Neuron (in vitro differentiated cells): ENCODE measurements at regions not wholly inside any gene's neighbourhood (a gene's known extent, or its start where the extent isn't known, plus 50 kb on each side); places are given as distances from the start of the nearest gene placed in this dataset.

ENCODE experiments used
- H2AFZ ChIP-seq: one replicate; pipeline ENCODE4 v1.6.1; 2013; ENCODE audit warnings: low read depth, mild to moderate bottlenecking, inconsistent platforms, low read length, moderate library complexity
- H3K27me3 ChIP-seq: one replicate; pipeline ENCODE4 v1.6.1; 2013; ENCODE audit warnings: low read length; ENCODE audit not compliant: insufficient read depth
- H3K36me3 ChIP-seq: one replicate; pipeline ENCODE4 v1.6.1; 2013; ENCODE audit warnings: low read length; ENCODE audit not compliant: insufficient read depth
- H3K4me1 ChIP-seq: one replicate; pipeline ENCODE4 v1.6.1; 2013; ENCODE audit warnings: low read length; ENCODE audit not compliant: insufficient read depth
- H3K4me3 ChIP-seq: 2 replicates; pipeline ENCODE4 v1.5.1; 2013; ENCODE audit warnings: mild to moderate bottlenecking, low read length, moderate library complexity
- H3K9me3 ChIP-seq: one replicate; pipeline ENCODE4 v1.6.1; 2013; ENCODE audit warnings: low read length

DNA sequence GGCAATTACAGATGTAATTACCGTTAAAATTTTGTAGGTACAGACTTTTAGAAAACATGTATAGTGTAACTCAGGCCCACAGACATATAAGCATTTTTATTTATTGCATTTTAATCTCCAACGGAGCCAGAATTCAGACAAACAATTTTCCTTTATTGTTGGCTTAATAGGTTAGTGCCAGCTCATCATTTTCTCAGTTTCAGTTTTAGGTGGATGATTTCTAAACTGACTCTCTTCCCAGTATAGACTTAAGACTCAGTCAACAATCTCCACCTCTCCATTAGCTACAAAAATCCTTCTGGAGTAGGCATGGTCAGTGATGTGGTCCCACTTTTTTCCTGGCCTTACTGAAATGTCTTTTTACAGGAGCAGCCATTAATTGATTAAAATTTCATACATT is 994.6 kb downstream of the TBL1XR1 start:
- H3K27me3 ChIP-seq, result no peaks in the 10 kb centered on the region
- no peaks in the 10 kb centered on the region for H3K9me3 ChIP-seq
- H2AFZ ChIP-seq, result no peak overlapping the region
- H3K36me3 ChIP-seq, result no peaks in the 10 kb centered on the region
- no peak overlapping the region for H3K4me3 ChIP-seq
- no peaks in the 10 kb centered on the region for H3K4me1 ChIP-seq

GRCh38 chr3:176193032-176193730 is 1004.1 kb downstream of the TBL1XR1 start:
- no peaks in the 10 kb centered on the region for H3K9me3 ChIP-seq
- H3K36me3 ChIP-seq, result no peaks in the 10 kb centered on the region
- peak overlapping the region; percentile 16 for H2AFZ ChIP-seq
- peaks cover 4% of the 10 kb centered on the region for H3K4me1 ChIP-seq
- no peak overlapping the region for H3K4me3 ChIP-seq
- no peaks in the 10 kb centered on the region for H3K27me3 ChIP-seq

DNA sequence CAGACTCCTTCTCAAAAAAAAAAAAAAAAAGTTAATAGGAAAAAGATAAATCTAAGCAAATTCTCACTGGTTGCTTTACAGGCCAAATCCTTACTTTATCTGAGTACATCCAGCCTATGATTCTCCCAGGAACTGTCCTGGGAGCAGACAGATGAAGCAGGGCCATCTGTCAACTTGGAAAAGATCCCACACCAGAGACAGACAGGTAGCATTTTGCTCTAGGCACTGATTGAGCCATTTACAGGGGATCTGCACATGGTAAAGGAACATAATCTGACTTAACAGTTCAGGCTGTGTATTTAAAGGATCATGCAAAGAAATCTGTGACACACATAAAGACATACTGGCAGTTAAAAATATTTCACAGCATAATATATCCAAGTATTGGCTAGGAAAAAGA is 1006.5 kb downstream of the TBL1XR1 start:
- H3K36me3 ChIP-seq, result no peaks in the 10 kb centered on the region
- H3K9me3 ChIP-seq, result no peaks in the 10 kb centered on the region
- H3K4me3 ChIP-seq, result no peak overlapping the region
- no peak overlapping the region for H2AFZ ChIP-seq
- H3K27me3 ChIP-seq, result no peaks in the 10 kb centered on the region
- peaks cover 4% of the 10 kb centered on the region for H3K4me1 ChIP-seq

DNA sequence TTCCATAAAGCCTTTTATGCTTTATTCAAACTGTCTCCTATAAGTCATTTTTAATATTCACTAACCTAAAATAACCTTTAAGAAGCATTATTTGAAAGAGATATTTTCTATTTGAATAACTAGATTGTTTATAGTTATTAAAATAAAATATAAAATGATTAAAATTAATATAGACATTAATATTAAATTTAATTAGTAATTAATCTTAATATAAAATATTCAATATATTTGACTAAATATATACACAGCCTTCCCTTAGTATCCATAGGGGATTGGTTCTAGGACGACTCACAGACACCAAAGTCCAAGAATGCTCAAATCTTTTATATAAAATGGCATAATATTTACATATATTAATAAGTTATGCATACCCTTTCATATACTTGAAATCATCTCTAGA is 1014.1 kb downstream of the TBL1XR1 start:
- Histone ChIP-seq H3K4me3 (no peak overlapping the region), H3K4me1 (no peaks in the 10 kb centered on the region), H2AFZ (no peak overlapping the region), H3K36me3 (no peaks in the 10 kb centered on the region), H3K9me3 (no peaks in the 10 kb centered on the region), H3K27me3 (no peaks in the 10 kb centered on the region)

- H3K36me3 ChIP-seq, result no peaks in the 10 kb centered on the region
- H3K27me3 ChIP-seq, result no peaks in the 10 kb centered on the region
Measured at GRCh38 chr3:176174060-176174459, 1023.2 kb downstream of the TBL1XR1 start.

GRCh38 chr3:176172492-176172891 is 1024.8 kb downstream of the TBL1XR1 start:
- Histone ChIP-seq H3K36me3 (no peaks in the 10 kb centered on the region), H3K4me1 (peaks cover 18% of the 10 kb centered on the region), H3K27me3 (no peaks in the 10 kb centered on the region), H3K4me3 (no peak overlapping the region), H2AFZ (no peak overlapping the region), H3K9me3 (no peaks in the 10 kb centered on the region)

More at GRCh38 chr3:176174060-176174459, 1023.2 kb downstream of the TBL1XR1 start:
- H2AFZ ChIP-seq, result no peak overlapping the region
- no peaks in the 10 kb centered on the region for H3K9me3 ChIP-seq
- H3K4me1 ChIP-seq, result peaks cover 18% of the 10 kb centered on the region
- no peak overlapping the region for H3K4me3 ChIP-seq

DNA sequence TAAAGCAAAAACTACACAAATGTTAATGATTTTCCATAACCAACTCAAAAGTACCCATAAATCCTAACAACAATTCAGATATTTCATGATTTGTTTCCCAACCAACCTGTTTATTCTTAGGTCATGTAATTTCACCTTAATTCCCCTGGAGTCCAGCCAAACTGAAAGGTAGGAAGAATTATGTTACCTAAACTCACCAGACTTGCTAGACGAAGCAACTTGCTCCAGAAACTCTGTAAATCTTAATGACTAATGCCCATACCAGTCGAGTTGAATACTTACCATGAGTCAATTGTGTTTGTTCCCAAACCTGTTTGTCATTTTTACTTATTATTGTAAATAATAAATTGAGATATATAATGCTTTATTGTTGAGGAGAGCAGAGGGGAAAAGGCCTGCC is 1030.0 kb downstream of the TBL1XR1 start:
- H3K9me3 ChIP-seq, result no peaks in the 10 kb centered on the region
- no peaks in the 10 kb centered on the region for H3K27me3 ChIP-seq
- H3K36me3 ChIP-seq, result no peaks in the 10 kb centered on the region
- no peak overlapping the region for H3K4me3 ChIP-seq
- H2AFZ ChIP-seq, result no peak overlapping the region
- peaks cover 11% of the 10 kb centered on the region for H3K4me1 ChIP-seq

DNA sequence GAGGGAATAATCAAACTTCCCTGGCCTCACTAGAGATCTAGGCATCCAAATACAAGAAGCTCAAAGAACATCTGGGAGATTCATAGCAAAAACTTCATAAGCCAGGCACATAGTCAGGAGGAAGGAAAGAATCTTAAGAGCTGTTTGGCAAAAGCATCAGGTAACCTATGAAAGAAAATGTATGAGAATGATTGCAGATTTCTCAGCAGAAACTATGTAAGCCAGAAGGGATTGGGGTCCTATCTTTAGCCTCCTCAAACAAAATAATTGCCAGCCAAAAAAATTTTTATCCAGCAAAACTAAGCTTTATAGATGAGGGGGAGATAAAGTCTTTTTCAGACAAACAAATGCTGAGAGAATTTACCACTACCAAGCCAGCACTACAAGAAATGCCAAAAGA is 1036.3 kb downstream of the TBL1XR1 start:
- Histone ChIP-seq H2AFZ (no peak overlapping the region), H3K9me3 (no peaks in the 10 kb centered on the region), H3K27me3 (no peaks in the 10 kb centered on the region)

GRCh38 chr3:176159796-176160195 is 1037.5 kb downstream of the TBL1XR1 start:
- Histone ChIP-seq H3K27me3 (no peaks in the 10 kb centered on the region), H3K36me3 (no peaks in the 10 kb centered on the region), H3K9me3 (no peaks in the 10 kb centered on the region), H2AFZ (no peak overlapping the region), H3K4me1 (no peaks in the 10 kb centered on the region), H3K4me3 (no peak overlapping the region)

More for the DNA sequence above, 1036.3 kb downstream of the TBL1XR1 start:
- H3K4me1 ChIP-seq, result no peaks in the 10 kb centered on the region
- H3K4me3 ChIP-seq, result no peak overlapping the region
- no peaks in the 10 kb centered on the region for H3K36me3 ChIP-seq

DNA sequence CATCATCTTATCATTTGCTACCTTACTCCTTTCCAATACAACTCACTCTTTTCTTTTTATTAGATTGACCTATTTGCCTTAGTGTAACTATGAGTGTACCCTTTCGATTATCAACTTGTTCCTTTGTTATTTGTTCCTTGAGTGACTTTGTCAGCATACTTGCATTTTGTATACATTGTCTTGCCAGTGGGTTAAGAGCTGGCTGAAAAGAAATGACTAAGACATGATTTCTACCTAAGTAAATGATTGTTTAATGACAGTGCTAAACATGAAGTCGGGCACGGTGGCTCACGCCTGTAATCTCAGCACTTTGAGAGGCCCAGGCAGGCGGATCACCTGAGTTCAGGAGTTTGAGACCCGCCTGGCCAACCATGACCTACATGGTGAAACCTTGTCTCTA is 1042.3 kb downstream of the TBL1XR1 start:
- Histone ChIP-seq H3K36me3 (no peaks in the 10 kb centered on the region), H3K9me3 (no peaks in the 10 kb centered on the region), H3K27me3 (no peaks in the 10 kb centered on the region), H3K4me3 (no peak overlapping the region), H2AFZ (no peak overlapping the region), H3K4me1 (no peaks in the 10 kb centered on the region)

- no peaks in the 10 kb centered on the region for H3K36me3 ChIP-seq
- H3K4me3 ChIP-seq, result no peak overlapping the region
- H3K4me1 ChIP-seq, result peaks cover 2% of the 10 kb centered on the region
- no peak overlapping the region for H2AFZ ChIP-seq
- H3K9me3 ChIP-seq, result no peaks in the 10 kb centered on the region
- H3K27me3 ChIP-seq, result no peaks in the 10 kb centered on the region
Measured at GRCh38 chr3:176149567-176149966, 1047.7 kb downstream of the TBL1XR1 start.

DNA sequence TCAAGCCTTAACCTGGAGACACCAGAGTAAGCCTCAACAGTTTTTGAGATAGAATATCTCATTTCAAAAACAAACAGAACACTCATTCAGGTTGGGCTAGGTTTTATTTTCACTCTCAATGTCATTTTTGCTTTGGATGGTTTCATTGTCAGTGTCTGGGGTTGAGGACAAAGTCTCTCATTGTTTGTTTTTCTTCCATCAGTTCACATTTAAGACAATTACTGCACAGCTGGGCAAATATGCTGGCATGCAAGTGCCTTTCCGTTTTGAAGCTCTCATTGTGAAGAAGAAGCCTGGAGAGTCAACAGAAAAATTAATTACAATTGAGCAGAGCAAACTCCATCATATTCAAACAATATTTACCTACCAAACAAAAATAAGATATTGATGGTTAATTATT is 1050.0 kb downstream of the TBL1XR1 start:
- no peak overlapping the region for H3K4me3 ChIP-seq
- H3K27me3 ChIP-seq, result no peaks in the 10 kb centered on the region
- H3K4me1 ChIP-seq, result peaks cover 2% of the 10 kb centered on the region
- H2AFZ ChIP-seq, result no peak overlapping the region
- no peaks in the 10 kb centered on the region for H3K36me3 ChIP-seq
- H3K9me3 ChIP-seq, result no peaks in the 10 kb centered on the region

DNA sequence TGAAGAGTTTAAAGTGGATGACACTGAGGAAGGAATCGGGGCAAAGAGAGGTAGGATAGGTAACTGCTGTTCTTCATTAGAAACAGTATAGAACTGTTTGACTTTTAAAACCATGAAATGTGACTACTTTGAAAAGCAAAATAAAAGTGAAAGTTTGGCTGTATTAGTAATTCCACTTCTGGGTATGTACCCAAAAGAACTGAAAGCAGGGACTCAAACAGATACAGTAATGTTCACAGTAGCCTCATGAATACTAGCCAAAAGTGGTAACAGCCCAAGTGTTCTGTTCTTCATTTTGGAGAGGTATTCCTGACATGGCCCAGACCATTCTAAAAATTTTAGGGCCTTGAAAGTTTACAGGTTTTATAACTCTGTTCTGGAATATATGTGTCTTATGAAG is 1055.4 kb downstream of the TBL1XR1 start:
- Histone ChIP-seq H2AFZ (no peak overlapping the region), H3K27me3 (no peaks in the 10 kb centered on the region), H3K4me3 (no peak overlapping the region), H3K36me3 (no peaks in the 10 kb centered on the region), H3K9me3 (no peaks in the 10 kb centered on the region), H3K4me1 (no peaks in the 10 kb centered on the region)

DNA sequence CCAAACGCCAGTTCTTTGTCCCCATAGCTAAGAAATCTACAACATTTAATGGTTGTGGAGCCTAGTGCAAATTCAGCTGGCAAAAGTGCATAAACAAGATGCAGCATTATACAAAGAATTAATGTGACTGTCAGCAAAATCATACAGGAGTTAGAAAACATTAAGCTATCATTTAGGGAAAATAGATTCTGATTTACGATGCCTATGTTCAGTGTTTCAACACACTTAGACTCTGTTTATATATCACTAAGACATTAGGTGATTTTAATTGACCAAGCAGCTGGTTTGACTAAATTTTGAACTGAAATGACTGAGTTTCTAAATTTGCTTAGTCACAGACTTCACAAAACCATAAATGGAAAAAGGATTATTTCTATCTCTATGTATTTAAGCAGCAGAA is 1076.8 kb downstream of the TBL1XR1 start:
- no peaks in the 10 kb centered on the region for H3K4me1 ChIP-seq
- no peaks in the 10 kb centered on the region for H3K27me3 ChIP-seq
- H3K4me3 ChIP-seq, result no peak overlapping the region
- no peak overlapping the region for H2AFZ ChIP-seq
- no peaks in the 10 kb centered on the region for H3K36me3 ChIP-seq
- no peaks in the 10 kb centered on the region for H3K9me3 ChIP-seq
